H1 (cell line): ENCODE measurements at regions not wholly inside any gene's neighbourhood (a gene's known extent, or its start where the extent isn't known, plus 50 kb on each side); places are given as distances from the start of the nearest gene placed in this dataset.

Experiments
- CTCF ChIA-PET: fragments of 300-600 bp; sonication (Branson Sonifier 250); formaldehyde crosslinking; loops from one replicate; lab custom pipeline; 2021; ENCODE audit not compliant: partially characterized antibody; lab: Charles Lee
- POLR2A ChIA-PET: fragments of 300-600 bp; sonication (Branson Sonifier 250); formaldehyde crosslinking; loops from one replicate; lab custom pipeline; 2021; ENCODE audit warnings: inconsistent platforms; ENCODE audit not compliant: partially characterized antibody; lab: Charles Lee
- DNase-seq, 2 experiments: peaks; one replicate each; pipeline versions ENCODE4 v3.0.0 to v3.0.0-alpha.2; 2010 to 2022; ENCODE audit warnings: low spot score in 2 of 2, low read depth in 1 of 2, mixed read lengths in 1 of 2
- FAIRE-seq: peaks from 2 replicates; lab custom pipeline; 2011; peaks lifted over from hg19 to GRCh38; lab: Jason Lieb, UNC
- H2AFZ ChIP-seq: 2 replicates; pipeline ENCODE4 v1.8.1; 2012; ENCODE audit warnings: low read length, inconsistent platforms
- H2AK5ac ChIP-seq: 2 replicates; pipeline ENCODE4 v1.6.1; 2013; ENCODE audit warnings: low read depth, low read length
- H2BK120ac ChIP-seq: replicated peaks from 2 replicates; pipeline ENCODE3; 2013; ENCODE audit warnings: low read depth, low read length, inconsistent platforms
- H2BK12ac ChIP-seq: 2 replicates; pipeline ENCODE4 v1.6.1; 2013; ENCODE audit warnings: low read depth, low read length
- H2BK15ac ChIP-seq: 2 replicates; pipeline ENCODE4 v1.6.1; 2013; ENCODE audit warnings: low read length
- H2BK20ac ChIP-seq: 2 replicates; pipeline ENCODE4 v1.6.1; 2013; ENCODE audit warnings: low read length
- H2BK5ac ChIP-seq: 2 replicates; pipeline ENCODE4 v1.6.1; 2013; ENCODE audit warnings: low read depth, low read length
- H3K14ac ChIP-seq: 2 replicates; pipeline ENCODE4 v1.6.1; 2013; ENCODE audit warnings: inconsistent platforms; ENCODE audit not compliant: insufficient read length
- H3K18ac ChIP-seq: 2 replicates; pipeline ENCODE4 v1.6.1; 2013; ENCODE audit warnings: low read length; ENCODE audit errors: extremely low read depth
- H3K23ac ChIP-seq: 2 replicates; pipeline ENCODE4 v1.6.1; 2013; ENCODE audit warnings: inconsistent platforms; ENCODE audit not compliant: insufficient read length
- H3K23me2 ChIP-seq: 2 replicates; pipeline ENCODE4 v1.6.1; 2013; ENCODE audit warnings: low read depth, low read length
- H3K27ac ChIP-seq: 2 replicates; pipeline ENCODE4 v1.6.1; 2011; ENCODE audit warnings: low read depth, low read length, inconsistent platforms
- H3K27me3 ChIP-seq, 4 experiments: replicated peaks in 1 of 4; 1 replicate in 1 of 4; 2 replicates in 3 of 4; pipeline versions ENCODE4 v1.6.1 to v1.8.1; 2011 to 2013; ENCODE audit warnings: low read length in 3 of 4, mild to moderate bottlenecking in 3 of 4, inconsistent platforms in 2 of 4, mixed read lengths in 2 of 4, moderate library complexity in 1 of 4; ENCODE audit not compliant: control insufficient read depth in 3 of 4, insufficient read depth in 3 of 4; ENCODE audit errors: extremely low read depth in 1 of 4
- H3K36me3 ChIP-seq, 4 experiments: 2 replicates each; pipeline versions ENCODE4 v1.6.1 to v1.8.1; 2011 to 2013; ENCODE audit warnings: mild to moderate bottlenecking in 4 of 4, low read length in 3 of 4, moderate library complexity in 2 of 4, control low read depth in 1 of 4, inconsistent platforms in 1 of 4; ENCODE audit not compliant: insufficient read depth in 4 of 4, control insufficient read depth in 2 of 4
- H3K4ac ChIP-seq: replicated peaks from 2 replicates; pipeline ENCODE3; 2013; ENCODE audit warnings: low read length, low read depth, mixed read lengths, inconsistent platforms; ENCODE audit not compliant: insufficient read length
- H3K4me1 ChIP-seq, 4 experiments: replicated peaks in 1 of 4; 1 replicate in 1 of 4; 2 replicates in 3 of 4; pipeline versions ENCODE4 v1.6.1 to v1.8.1; 2011 to 2013; ENCODE audit warnings: low read length in 3 of 4, inconsistent platforms in 2 of 4, mixed read lengths in 1 of 4; ENCODE audit not compliant: insufficient read depth in 4 of 4, control insufficient read depth in 3 of 4
- H3K4me2 ChIP-seq, 2 experiments: 2 replicates each; pipeline versions ENCODE4 v1.6.1 to v1.8.1; 2011 to 2013; ENCODE audit warnings: low read depth in 2 of 2, low read length in 2 of 2, control low read depth in 1 of 2, inconsistent platforms in 1 of 2, mild to moderate bottlenecking in 1 of 2; ENCODE audit not compliant: insufficient read depth in 1 of 2
- H3K4me3 ChIP-seq, 4 experiments: fragments of 200-600, 300-600 bp in 1 of 4; sonication (generic), shearing (Covaris generic), sonication (Bioruptor Twin) in 1 of 4; 2 replicates each; pipeline versions ENCODE4 v1.5.1 to v1.8.1; 2011 to 2016; ENCODE audit warnings: low read length in 4 of 4, low read depth in 3 of 4, control low read depth in 2 of 4, inconsistent platforms in 2 of 4, mild to moderate bottlenecking in 2 of 4, mixed read lengths in 1 of 4, moderate library complexity in 1 of 4; ENCODE audit not compliant: insufficient read depth in 2 of 4; ENCODE audit errors: extremely low read depth in 1 of 4
- H3K56ac ChIP-seq: replicated peaks from 2 replicates; pipeline ENCODE3; 2013; ENCODE audit warnings: low read depth, mild to moderate bottlenecking, mixed read lengths, low read length, inconsistent platforms; ENCODE audit not compliant: insufficient read length
- H3K79me1 ChIP-seq: 2 replicates; pipeline ENCODE4 v1.6.1; 2013; ENCODE audit warnings: low read depth, low read length, control low read depth
- H3K79me2 ChIP-seq, 2 experiments: 2 replicates each; pipeline versions ENCODE4 v1.6.1 to v1.8.1; 2012 to 2013; ENCODE audit warnings: low read length in 2 of 2, mild to moderate bottlenecking in 2 of 2, inconsistent platforms in 1 of 2; ENCODE audit not compliant: insufficient read depth in 2 of 2, control insufficient read depth in 1 of 2
- H3K9ac ChIP-seq, 4 experiments: replicated peaks in 1 of 4; 1 replicate in 1 of 4; 2 replicates in 3 of 4; pipeline versions ENCODE4 v1.6.1 to v1.8.1; 2011 to 2013; ENCODE audit warnings: low read depth in 3 of 4, low read length in 3 of 4, control low read depth in 2 of 4, mild to moderate bottlenecking in 2 of 4, moderate library complexity in 2 of 4, inconsistent platforms in 1 of 4; ENCODE audit errors: extremely low read depth in 1 of 4
- H3K9me3 ChIP-seq, 2 experiments: 2 replicates each; pipeline versions ENCODE4 v1.6.1 to v1.8.1; 2012 to 2013; ENCODE audit warnings: mild to moderate bottlenecking in 2 of 2, moderate library complexity in 2 of 2, control low read depth in 1 of 2, inconsistent platforms in 1 of 2, low read depth in 1 of 2, low read length in 1 of 2, mixed read lengths in 1 of 2; ENCODE audit not compliant: insufficient read depth in 2 of 2
- H4K20me1 ChIP-seq, 2 experiments: replicated peaks in 1 of 2; 2 replicates each; pipeline versions ENCODE3 to v1.8.1; 2011 to 2013; ENCODE audit warnings: inconsistent platforms in 2 of 2, low read length in 2 of 2, mild to moderate bottlenecking in 1 of 2; ENCODE audit not compliant: insufficient read depth in 2 of 2, control insufficient read depth in 1 of 2
- H4K5ac ChIP-seq: 2 replicates; pipeline ENCODE4 v1.6.1; 2013; ENCODE audit warnings: low read length, low read depth, mixed read lengths, inconsistent platforms; ENCODE audit not compliant: insufficient read length
- H4K8ac ChIP-seq: 2 replicates; pipeline ENCODE4 v1.8.0; 2013; ENCODE audit warnings: mild to moderate bottlenecking, moderate library complexity, low read length, inconsistent platforms; ENCODE audit not compliant: insufficient read depth; ENCODE audit errors: extremely low read depth
- H4K91ac ChIP-seq: replicated peaks from 2 replicates; pipeline ENCODE3; 2013; ENCODE audit warnings: low read length, mixed read lengths, inconsistent platforms; ENCODE audit not compliant: insufficient read length
- BACH1 ChIP-seq: IDR thresholded peaks from 2 replicates; pipeline ENCODE4 v1.6.1; 2012; ENCODE audit warnings: low read length, improper control_type of control experiment
- KDM1A ChIP-seq: fragments of 200-600, 300-600 bp; sonication (generic); IDR thresholded peaks from 2 replicates; pipeline ENCODE4 v1.7.1; 2016; ENCODE audit warnings: mild to moderate bottlenecking, low read length, borderline replicate concordance
- PHF8 ChIP-seq: fragments of 200-600 bp; sonication (generic); conservative IDR thresholded peaks from 2 replicates; pipeline ENCODE4 v1.7.1; 2012; ENCODE audit warnings: low read depth, mild to moderate bottlenecking, inconsistent platforms, low read length, moderate library complexity
- RXRA ChIP-seq: IDR thresholded peaks from 2 replicates; pipeline ENCODE4 v1.6.1; 2011; ENCODE audit warnings: low read depth, mild to moderate bottlenecking, low read length, moderate library complexity; ENCODE audit not compliant: insufficient read depth
- TCF12 ChIP-seq: IDR thresholded peaks from 2 replicates; pipeline ENCODE4 v1.6.1; 2011; ENCODE audit warnings: low read depth, mild to moderate bottlenecking, low read length
- USF2 ChIP-seq: IDR thresholded peaks from 2 replicates; pipeline ENCODE4 v1.6.1; 2011; ENCODE audit warnings: low read length, improper control_type of control experiment
- YY1 ChIP-seq: IDR thresholded peaks from 2 replicates; pipeline ENCODE4 v1.6.1; 2011; ENCODE audit warnings: low read depth, mild to moderate bottlenecking, low read length
- WGBS, 2 experiments: shearing (Covaris generic) in 1 of 2; methylation state at CpG; one replicate each; pipeline versions ENCODE4 v1.1.6 to v1.1.7; 2013 to 2015; ENCODE audit warnings: low lambda C conversion rate in 2 of 2, mixed read lengths in 2 of 2, inconsistent platforms in 1 of 2, low coverage in 1 of 2, missing lambda C conversion rate in 1 of 2; ENCODE audit not compliant: insufficient replicate concordance in 2 of 2, insufficient coverage in 1 of 2, insufficient read length in 1 of 2; ENCODE audit errors: extremely low coverage in 1 of 2, missing lambda C conversion rate in 1 of 2; 5-methylcytosine and 5-hydroxymethylcytosine counted together

- Histone ChIP-seq H3K4me3 (no peak overlapping the region), H3K36me3 (no peaks in the 10 kb centered on the region), H3K9ac (no peak overlapping the region), H2BK120ac (no peak overlapping the region), H3K27me3 (no peaks in the 10 kb centered on the region), H2BK5ac (peak overlapping the region; percentile 81; the same call in 1 of the 2 replicates), H3K23me2 (no peaks in the 10 kb centered on the region), H3K79me1 (no peaks in the 10 kb centered on the region), H3K56ac (no peak overlapping the region), H4K5ac (no peak overlapping the region), H3K23ac (no peak overlapping the region), H2BK15ac (no peak overlapping the region), H3K4ac (peak overlapping the region; percentile 44), H3K79me2 (no peaks in the 10 kb centered on the region), H4K91ac (no peak overlapping the region), H3K4me2 (no peak overlapping the region), H2AK5ac (no peak overlapping the region), H3K18ac (no peak overlapping the region), H3K4me1 (peaks cover 6 to 17% (median 10%) of the 10 kb centered on the region in 4 experiments; a peak in 6 of 7 replicates), H3K14ac (no peak overlapping the region), H3K27ac (no peak overlapping the region), H2AFZ (no peak overlapping the region), H3K9me3 (no peaks in the 10 kb centered on the region), H2BK12ac (peak overlapping the region; percentile 87), H4K20me1 (no peaks in the 10 kb centered on the region), H2BK20ac (no peak overlapping the region; the same call in 1 of the 2 replicates), H4K8ac (no peak overlapping the region)
- ChIA-PET POLR2A (no interaction called here), CTCF (interaction anchor here (0.6 kb wide), 1 partner anchor 410 kb away, joined by 4 read pairs; no protein-coding TSS in a partner anchor)
- TF ChIP-seq RXRA = no peak
- TF ChIP-seq TCF12 = no peak
- TF ChIP-seq BACH1 = no peak
- no peak for TF ChIP-seq YY1
- TF ChIP-seq PHF8 = no peak
- TF ChIP-seq KDM1A = no peak
- no peak for TF ChIP-seq USF2
- WGBS, 2 experiments = 89% methylated on average over 7 of the region's 7 CpGs; no CpG with 5 or more reads in 1 of the 2 experiments
- FAIRE-seq (no peak), DNase-seq (no peak)
Observed at GRCh38 chr2:136323935-136324334, 206.0 kb upstream of the CXCR4 start.
